G401 (cell line): ENCODE measurements at regions not wholly inside any gene's neighbourhood (a gene's known extent, or its start where the extent isn't known, plus 50 kb on each side); places are given as distances from the start of the nearest gene placed in this dataset.
"Not testable (repeated sequence)": the region's sequence is repeated elsewhere in the genome, so short reads cannot be mapped to it uniquely, and the experiment has no call there.

ENCODE experiments used
- DNase-seq: peaks from one replicate; pipeline ENCODE4 v3.0.0-alpha.2; 2015; ENCODE audit warnings: low spot score
- in situ Hi-C: cut with HindIII; loops from 2 replicates; pipeline ENCODE4 v1.10.0; 2016; ENCODE audit warnings: low sequenced_read_pairs, mixed read lengths

DNA sequence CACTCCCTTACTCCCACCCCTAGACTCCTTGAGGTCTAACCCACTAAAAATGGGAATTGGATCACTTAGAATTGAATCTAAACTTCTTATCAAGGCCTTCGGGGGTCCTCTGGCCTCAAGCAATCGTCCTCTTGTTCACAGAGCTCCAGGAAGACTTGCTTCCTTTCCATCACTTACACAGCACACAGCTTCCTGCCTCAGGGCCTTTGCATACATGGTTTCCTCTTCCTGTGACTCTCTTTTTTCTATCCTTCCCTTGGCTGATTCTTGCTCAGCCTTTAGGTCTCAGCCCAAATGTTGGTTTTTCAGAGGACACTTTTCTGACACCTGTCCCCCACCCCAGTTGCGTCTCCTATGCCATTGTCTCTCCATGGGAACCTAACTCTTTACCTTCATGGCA is 50.0 kb upstream of the ALDH1B1 start:
- in situ Hi-C loops: no loop called here
- DNase-seq: no peak

DNA sequence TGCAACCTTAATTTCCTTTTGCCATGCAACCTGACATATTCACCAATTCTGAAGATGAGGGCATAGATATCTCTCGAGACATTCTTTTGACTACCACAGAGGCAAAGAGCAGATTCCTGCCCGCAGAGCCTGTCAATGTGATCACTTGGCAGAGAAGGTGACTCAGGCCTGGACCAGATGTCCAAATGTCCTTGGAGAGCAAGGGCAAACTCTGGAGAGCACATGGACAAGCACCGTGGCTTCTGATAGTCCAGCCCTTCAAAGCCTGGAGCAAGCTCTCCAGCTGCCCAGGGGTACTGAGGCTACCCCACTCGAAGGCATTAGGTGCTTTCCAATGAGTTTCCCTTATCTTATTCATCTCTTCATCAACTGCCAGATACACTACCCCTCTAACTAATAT is 50.4 kb upstream of the ALDH1B1 start:
- DNase-seq: no peak
- in situ Hi-C loops: no loop called here

DNA sequence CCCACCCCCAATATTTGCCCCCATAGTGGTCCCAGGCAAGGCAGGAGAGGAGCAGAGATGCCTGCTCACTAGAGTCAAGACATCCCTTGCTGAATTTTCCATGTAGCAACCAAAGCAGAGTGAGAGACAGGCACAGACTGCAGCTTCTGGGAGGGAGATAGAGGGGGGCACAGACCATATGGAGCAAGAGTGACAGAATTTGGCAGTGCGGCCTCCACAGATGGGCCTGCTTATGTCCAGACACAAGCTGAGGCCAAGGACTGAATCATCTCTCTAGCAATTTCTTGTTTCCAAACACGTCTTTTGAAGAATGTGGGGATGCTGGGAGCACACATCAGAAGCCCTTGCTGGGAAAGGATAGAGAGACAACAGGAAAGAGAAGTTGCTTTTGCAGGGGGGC is 53.0 kb upstream of the ALDH1B1 start:
- peak; percentile 97 for DNase-seq
- in situ Hi-C loops: no loop called here

DNA sequence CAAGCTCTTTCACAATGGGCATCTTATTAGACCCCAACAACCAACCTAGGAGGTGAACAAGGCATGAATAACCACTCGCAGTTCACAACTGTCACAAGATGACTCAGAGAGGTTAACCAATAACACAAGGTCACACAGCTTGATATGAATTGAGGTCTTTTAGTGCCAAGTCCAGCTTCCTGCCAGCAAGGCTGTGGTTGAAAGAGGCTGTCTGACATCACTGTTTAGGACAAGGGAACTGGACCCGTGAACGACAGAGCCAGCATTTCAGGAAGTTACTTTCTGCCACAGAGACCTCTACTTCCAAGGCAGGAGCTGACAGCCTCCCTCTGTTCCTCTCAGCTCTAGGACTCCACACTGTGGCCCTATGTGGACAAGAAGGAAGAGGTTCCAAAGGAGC is 53.4 kb upstream of the ALDH1B1 start:
- DNase-seq: no peak
- in situ Hi-C loops: no loop called here

DNA sequence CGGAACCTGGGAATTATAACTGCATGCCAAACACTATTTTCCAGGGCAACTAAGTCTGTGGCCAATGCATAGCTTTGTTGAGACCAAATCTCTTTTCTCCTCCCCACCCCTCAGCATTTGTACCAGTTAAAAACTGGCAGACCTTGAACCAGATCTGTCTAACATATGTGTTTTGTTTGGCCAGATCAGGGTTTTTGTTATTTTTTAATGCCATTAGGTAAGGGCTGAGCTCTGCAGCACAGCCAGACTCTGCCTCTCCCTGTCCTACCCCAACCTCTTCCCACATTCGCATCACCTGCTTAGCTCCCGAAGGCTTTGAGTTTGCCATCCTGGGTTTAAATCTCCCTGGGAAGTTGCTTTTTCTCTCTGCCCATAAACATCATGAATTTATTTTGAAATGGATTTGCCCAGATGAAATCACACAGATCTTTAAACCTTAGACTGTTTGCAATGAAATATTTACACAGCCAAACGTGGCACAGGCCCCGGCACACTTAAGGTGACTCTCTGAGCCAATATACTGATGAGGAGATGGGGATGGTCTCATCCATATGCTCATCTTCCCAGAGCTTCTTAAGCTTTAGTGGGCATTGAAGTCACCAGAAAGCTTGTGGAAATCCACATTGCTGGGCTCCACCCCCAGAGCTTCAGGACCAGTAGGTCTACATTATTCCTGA is 54.0 kb upstream of the ALDH1B1 start:
- DNase-seq: no peak
- in situ Hi-C loops: no loop called here

DNA sequence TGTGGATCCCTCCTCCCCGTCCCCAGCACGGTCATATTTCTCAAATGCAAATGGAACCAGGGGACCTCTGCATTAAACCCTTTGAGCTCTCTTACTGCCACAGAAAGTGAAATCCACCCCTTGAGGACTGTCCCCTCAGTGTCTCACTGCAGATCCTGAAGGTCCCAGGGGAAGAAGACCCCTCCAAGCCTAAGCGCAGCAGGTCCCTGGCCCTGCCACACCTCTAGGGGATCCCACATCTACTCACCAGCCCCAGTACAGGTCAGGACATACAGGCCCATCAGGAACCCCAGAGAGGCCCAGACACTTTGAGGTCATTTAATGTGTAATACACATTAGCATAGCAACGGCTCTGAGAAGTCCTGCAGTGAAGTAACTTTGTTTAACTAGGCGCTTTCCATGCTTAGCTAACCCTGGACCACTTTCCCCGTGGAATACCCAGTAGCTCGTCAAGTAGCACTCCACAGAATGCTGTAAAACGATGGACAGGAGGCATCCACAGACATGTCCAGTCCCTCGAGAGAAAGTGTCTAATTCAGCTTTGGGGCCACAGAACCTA is 54.7 kb upstream of the ALDH1B1 start:
- no peak for DNase-seq
- in situ Hi-C loops: no loop called here

DNA sequence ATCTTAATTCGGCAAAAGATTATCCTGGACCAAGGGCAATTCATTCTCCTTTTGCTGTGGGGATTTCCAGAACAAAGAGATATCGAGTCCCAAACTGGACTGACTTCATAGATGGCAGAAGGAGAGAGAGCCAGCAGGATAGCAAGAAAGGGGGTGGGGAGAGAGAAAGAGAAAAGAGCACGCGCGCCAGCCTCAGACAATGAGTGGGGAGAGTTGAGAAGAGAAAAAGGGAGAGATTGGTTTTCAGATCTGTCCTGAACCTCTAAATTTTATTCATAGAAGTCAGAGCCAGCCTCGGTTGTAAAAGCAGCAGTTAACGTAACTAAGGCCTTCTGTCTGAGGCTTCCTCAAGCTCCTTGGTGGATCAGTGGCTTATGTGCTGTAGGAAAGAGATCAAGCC is 55.3 kb upstream of the ALDH1B1 start:
- in situ Hi-C loops: no loop called here
- no peak for DNase-seq

DNA sequence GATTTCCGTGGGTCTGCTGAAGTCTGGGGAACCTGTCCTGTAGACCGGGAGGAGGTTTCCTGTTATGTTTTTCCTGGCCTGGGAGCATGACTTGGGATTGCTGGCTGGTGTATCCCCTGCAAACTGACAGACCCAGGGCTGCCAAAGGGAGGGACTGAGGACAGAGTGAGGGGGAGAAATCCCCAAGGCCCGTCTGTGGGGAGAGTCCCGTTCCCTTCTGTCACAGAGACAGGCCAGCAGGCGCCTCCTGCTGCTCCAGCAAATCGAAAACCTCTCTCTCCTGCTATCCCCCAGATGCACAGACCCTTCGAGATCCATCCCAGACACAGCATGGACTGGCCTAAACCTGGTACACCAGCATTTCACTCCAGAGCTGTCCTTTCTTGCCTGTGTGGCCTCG is 56.2 kb upstream of the ALDH1B1 start:
- no peak for DNase-seq
- in situ Hi-C loops: no loop called here

DNA sequence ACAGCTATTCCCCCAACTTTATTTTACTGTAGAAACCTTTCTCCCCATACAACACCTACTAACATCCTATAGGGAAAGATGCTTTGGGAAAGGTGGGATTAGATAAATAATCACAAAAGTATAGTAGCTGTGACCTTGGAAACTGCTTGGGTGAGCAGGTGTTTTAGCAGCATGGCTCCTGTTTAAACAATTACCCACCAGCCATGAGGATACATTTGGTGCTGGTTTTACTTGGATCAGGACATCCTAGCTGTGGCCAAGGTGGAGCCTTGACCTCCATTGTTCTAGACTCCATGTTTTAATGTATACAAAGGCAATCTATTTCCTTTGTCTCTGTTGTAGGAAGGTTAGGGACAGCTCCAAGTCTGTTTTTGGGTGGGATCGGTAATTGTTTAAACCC is 56.8 kb upstream of the ALDH1B1 start:
- in situ Hi-C loops: no loop called here

DNA sequence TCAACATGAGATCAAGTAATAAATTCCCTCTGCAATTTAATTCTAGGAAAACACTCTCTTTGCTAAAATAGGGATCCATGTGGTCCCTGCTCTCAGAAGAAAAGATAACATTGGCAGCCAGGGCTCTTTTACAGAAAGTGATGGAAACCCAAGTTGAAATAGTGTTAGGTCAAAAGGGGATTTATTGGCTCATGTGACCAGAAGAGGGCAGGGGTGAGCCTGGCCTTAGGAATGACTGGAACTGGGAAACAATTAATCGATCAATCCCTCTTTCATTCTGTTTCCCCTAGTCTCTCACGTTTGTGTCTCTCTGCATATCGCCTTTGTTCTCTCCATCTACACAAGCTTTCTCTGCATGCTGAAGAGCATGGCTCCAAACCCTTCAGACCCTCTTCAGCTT is 58.3 kb upstream of the ALDH1B1 start:
- DNase-seq: no peak
- in situ Hi-C loops: no loop called here

More for the DNA sequence above, 56.8 kb upstream of the ALDH1B1 start:
- DNase-seq: peak; percentile 71

DNA sequence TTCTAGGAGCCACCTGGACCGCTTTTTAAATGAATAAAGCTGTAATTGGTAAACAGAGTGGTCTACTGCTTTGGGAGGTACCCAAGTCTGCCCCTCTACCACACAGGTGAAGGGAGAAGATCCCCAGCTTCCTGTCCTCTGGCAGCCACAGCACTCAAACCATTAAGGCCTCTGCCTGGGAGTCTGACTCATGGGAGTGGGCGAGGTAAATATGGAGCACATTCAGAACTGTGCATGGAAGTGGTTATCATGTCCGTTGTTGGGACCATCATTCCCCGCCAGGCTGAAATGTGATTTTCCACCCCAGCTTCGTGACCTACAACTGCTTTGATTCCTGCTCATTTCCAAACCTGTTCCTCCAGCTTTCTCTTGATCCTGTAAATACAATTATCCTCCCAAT is 59.5 kb upstream of the ALDH1B1 start:
- DNase-seq: no peak
- in situ Hi-C loops: no loop called here

DNA sequence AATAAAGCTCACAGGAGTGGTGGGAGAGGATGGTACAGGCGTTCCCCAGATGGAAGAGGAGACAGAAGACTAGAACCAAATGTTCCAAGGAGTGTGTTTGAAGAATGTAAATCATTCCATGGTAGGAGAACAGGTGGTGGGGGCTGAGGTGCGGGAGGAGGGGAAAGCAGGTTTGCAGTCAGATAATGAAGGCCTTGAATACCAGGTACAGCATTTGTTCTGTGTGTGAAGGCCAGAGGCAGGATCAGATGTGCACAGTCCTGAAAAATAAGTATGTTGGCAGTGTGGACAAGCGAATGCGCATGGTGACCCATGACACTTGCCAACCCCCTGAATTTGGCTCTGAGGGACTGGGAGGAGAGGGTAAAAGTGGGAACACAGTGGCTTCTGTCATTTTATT is 59.9 kb upstream of the ALDH1B1 start:
- no peak for DNase-seq
- in situ Hi-C loops: no loop called here

DNA sequence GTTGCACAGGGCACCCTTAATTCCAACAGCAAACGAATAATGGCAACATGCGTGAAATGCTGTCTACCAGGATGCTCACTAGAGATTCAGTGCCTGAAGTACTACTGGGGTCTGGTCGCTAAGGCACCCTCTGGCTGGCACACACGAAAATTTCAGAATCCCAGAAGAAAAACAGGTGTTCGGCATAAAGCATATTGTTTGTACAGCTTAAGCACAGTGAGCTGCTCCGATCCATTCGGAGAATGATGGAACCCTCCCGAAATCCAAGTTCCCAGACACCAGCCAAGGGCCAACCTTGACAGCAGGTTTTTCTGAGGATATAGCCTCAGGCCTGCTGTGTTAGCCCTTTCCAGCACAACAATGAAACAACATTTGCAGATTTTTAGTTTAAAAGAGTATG is 61.4 kb upstream of the ALDH1B1 start:
- DNase-seq: no peak
- in situ Hi-C loops: no loop called here

DNA sequence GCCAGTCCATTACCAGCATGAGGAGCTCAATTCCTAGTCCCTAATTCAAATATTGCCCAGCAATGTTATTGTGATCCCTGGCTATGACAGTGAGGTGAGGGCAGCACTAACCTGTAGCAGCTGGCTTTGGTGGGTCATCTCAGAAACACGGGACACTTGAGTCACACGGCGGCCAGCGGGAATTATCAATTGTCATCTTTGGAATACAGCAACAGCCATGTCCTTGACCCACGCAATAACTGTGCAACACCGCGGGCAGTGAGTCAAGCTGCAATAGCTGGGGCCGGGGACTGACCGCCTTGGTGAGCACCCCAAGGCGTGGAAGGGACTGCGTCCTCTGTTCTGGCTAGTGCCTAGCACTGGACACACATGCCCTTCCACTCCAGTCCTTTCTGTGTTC is 62.5 kb upstream of the ALDH1B1 start:
- DNase-seq: no peak
- in situ Hi-C loops: no loop called here

DNA sequence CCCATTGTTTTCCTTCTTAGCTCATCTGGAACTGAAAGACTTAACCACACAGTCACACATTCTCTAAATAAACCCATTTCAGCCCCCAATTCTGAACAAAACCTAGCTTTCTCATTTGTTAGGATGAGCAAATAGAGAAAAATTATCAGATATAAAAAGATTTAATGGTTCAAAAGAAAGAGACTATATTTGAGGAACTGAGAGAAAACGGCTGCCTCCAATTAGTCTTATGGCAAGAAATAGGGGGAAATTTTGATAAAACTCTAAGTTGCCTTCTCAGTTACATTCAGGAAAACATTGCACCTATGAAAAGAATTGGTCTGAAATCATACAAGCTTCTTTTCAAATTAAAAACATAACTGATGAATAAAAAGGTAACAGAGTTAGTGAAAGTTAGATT is 63.7 kb upstream of the ALDH1B1 start:
- in situ Hi-C loops: no loop called here
- no peak for DNase-seq

DNA sequence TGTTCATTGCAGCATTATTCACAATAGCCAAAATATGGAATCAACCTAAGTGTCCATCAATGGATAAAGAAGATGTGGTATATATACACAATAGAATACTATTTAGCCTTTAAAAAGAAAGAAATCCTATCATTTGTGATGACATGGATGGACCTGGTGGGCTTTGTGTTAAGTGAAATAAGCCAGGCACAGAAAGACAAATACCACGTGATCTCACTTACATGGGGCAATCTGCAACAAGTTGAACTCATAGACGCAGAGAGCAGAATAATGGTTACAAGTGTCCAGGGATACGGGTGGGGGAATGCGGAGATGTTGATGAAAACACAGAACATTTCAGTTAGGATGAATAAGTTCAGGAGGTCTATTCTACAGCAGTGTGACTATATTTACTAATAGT is 66.4 kb upstream of the ALDH1B1 start:
- in situ Hi-C loops: no loop called here
- DNase-seq: no peak

DNA sequence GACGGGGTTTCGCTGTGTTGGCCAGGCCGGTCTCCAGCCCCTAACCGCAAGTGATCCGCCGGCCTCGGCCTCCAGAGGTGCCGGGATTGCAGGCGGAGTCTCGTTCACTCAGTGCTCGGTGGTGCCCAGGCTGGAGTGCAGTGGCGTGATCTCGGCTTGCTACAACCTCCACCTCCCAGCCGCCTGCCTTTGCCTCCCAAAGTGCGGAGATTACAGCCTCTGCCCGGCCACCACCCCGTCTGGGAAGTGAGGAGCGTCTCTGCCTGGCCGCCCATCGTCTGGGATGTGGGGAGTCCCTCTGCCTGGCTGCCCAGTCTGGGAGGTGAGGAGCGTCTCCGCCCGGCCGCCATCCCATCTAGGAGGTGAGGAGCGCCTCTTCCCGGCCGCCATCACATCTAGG is 68.3 kb upstream of the ALDH1B1 start:
- in situ Hi-C loops, DNase-seq: not testable (repeated sequence)

DNA sequence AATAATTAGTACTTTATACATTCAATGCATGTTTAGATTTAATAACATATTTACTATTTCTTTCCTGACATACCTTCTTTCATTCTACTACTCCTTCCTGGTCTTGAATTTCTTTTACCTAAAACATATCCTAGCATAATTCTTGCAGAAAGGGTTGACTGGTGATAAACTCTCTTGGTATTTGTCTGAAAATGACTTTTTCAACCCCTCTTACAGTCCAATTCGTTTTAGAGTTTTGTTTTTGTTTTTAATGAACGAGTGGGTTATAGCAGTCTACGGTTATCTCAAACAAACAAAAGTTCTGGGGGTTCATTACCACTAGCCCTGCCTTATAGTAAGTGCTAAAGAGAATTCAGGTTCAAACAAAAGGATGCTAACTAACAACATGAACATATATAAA is 69.6 kb upstream of the ALDH1B1 start:
- no peak for DNase-seq
- in situ Hi-C loops: no loop called here

DNA sequence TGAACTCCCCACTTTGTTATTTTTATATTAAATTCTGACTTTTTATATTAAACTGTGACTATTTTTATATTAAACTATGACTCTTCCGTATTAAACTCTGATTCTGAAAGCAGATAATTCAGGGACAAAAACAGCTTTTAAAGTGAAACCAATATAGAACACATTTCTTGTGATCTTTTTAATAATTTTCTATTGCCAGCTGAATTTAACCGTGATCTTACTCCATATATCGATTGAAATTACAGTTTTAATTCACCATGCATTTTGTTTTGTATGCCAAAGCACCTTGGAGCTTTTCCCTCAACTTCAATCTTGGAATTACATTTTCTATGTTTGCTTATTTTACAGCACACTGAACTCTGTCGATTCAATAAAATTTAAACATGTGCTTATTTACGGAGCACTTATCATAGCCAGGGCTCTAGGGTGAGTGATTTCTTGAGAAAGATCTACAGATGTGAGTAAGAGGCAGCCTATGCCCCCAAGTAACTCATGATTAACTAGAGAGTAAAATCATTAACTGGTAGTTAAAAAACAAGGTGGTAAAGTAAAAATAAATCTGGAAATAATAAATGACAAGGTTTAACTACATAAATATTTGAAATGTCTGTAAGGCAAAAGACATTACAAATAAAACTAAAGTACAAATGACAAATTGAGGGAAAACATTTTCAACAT is 72.9 kb upstream of the ALDH1B1 start:
- in situ Hi-C loops: no loop called here
- no peak for DNase-seq

DNA sequence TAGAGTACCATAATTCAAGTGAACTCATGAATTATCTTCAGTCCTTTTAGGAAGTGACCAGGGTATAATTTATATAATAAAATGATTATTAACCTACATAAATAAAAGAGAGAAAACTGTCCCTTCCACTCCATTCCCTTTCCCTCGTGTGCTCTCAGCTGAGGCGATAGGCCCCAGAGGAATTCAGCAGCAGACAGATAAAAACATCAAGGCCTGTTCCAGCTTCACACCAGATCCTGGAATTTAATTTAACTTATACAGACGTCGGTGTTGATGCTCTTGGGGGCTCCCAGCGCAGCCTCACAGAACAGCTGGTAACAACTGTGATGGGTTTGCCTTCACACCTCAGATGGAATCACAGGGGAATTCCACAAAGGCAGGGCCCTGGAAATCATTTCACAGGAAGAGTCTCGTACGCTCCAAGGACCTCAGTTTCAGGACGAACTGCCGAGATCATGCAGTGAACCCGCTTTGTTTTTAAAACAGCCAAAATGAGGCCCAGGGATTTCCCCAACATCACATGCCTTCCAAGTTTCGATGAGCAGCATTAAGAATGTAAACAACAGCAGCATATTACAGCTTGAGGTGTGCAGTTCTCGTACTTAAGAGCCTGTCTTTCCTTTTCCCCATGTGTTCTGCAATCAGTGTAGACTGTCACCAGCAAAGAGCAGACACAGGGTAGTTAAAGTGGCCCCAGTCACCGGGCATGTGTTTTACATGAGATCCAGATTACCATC is 73.6 kb upstream of the ALDH1B1 start:
- DNase-seq: no peak
- in situ Hi-C loops: no loop called here
